ENCODE measurements at regions not wholly inside any gene's neighbourhood (a gene's known extent, or its start where the extent isn't known, plus 50 kb on each side); places are given as distances from the start of the nearest gene placed in this dataset.

DNA sequence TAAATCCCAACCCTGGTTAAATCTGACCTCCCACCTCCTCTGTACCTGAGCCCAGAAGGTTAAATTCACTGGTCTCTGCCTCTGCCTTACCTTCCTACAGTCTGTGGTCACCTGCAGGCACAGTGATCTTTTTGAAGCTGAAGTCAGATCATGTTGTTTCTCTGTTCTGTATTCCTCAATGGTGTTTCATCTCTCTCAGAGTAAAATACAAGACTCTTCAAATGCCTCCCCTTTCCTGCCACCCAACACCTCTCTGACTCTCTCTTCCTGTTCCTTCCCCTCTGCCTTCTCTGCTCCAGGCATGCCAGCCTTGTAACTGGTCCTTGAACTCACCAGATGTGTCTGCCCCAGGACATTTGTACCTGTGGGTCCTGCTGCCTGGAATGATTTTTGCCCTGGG is 219.3 kb downstream of the UXS1 start:
- DNase-seq (peak in 1 of 14 experiments; percentile 34), ATAC-seq (ENCODE audit: poor library complexity) (peak; percentile 26)
- Mint-ChIP-seq H3K9me3 (no peaks in the 10 kb centered on the region), H3K4me1 (ENCODE audit: low read depth) (peaks cover 53% of the 10 kb centered on the region), H3K27ac (peak overlapping the region; percentile 73), H3K36me3 (ENCODE audit: low read depth) (no peaks in the 10 kb centered on the region), H3K27me3 (no peaks in the 10 kb centered on the region), H3K4me3 (peak overlapping the region; percentile 3)
- H3K36me3 ChIP-seq (ENCODE audit: insufficient read depth, low read length): no peaks in the 10 kb centered on the region
- no peak overlapping the region for H3K27ac ChIP-seq (ENCODE audit: low read depth in 1 of 2, low read length in 2 of 2)
- ChIA-PET CTCF (no interaction called here), POLR2A (interaction anchor here (0.6 to 1.2 kb wide), 4 partner anchors 40 to 231 kb away, joined by 3 to 5 read pairs (median 3); no protein-coding TSS in a partner anchor)
- no peaks in the 10 kb centered on the region for H3K27me3 ChIP-seq (ENCODE audit: control insufficient read depth in 1 of 2, insufficient read depth in 2 of 2, low read length in 2 of 2)
- intact Hi-C loops (cut with DNase I, micrococcal nuclease): loop anchor here in 1 of 2 experiments (5.0 kb wide), 3 partner anchors 87 to 398 kb away; no protein-coding TSS in a partner anchor
- TF ChIP-seq, protein P1, sequence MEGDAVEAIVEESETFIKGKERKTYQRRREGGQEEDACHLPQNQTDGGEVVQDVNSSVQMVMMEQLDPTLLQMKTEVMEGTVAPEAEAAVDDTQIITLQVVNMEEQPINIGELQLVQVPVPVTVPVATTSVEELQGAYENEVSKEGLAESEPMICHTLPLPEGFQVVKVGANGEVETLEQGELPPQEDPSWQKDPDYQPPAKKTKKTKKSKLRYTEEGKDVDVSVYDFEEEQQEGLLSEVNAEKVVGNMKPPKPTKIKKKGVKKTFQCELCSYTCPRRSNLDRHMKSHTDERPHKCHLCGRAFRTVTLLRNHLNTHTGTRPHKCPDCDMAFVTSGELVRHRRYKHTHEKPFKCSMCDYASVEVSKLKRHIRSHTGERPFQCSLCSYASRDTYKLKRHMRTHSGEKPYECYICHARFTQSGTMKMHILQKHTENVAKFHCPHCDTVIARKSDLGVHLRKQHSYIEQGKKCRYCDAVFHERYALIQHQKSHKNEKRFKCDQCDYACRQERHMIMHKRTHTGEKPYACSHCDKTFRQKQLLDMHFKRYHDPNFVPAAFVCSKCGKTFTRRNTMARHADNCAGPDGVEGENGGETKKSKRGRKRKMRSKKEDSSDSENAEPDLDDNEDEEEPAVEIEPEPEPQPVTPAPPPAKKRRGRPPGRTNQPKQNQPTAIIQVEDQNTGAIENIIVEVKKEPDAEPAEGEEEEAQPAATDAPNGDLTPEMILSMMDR (IDR thresholded peaks at IDR 0.05): no peak
- H3K4me3 ChIP-seq (ENCODE audit: low read length): no peak overlapping the region
- H3K4me1 ChIP-seq (ENCODE audit: insufficient read depth, low read length): peaks cover 39% of the 10 kb centered on the region
- no peaks in the 10 kb centered on the region for H3K9me3 ChIP-seq (ENCODE audit: control insufficient read depth in 1 of 2, insufficient read depth in 1 of 2, low read length in 2 of 2)

DNA sequence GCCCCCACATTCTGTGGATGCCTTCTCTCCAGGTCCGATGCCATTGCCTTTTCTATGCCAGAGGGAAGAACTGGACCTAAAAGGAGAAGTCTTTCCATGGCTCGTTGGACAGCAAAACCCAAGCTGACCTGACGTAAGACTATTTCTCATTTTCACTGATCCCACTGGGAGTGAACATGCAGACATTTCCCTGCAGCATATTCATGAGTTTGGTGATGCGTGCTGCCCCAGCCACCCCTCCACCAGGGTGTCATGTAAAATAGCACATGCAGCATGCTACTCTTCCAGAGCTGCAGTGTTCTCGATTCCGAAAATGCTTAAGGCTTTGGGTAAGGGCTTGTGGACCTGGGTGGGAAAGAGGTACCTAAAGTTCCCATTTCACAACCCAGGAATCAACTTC is 221.2 kb downstream of the UXS1 start:
- H3K27ac ChIP-seq (ENCODE audit: low read depth in 1 of 2, low read length in 2 of 2): no peak overlapping the region
- POLR2A ChIA-PET: interaction anchor here (0.6 to 1.0 kb wide), 2 partner anchors 79 to 118 kb away, joined by 3 read pairs; no protein-coding TSS in a partner anchor
- Mint-ChIP-seq H3K27ac (no peak overlapping the region), H3K4me3 (no peak overlapping the region), H3K9me3 (no peaks in the 10 kb centered on the region), H3K27me3 (no peaks in the 10 kb centered on the region), H3K36me3 (ENCODE audit: low read depth) (no peaks in the 10 kb centered on the region), H3K4me1 (ENCODE audit: low read depth) (peaks cover 44% of the 10 kb centered on the region)
- DNase-seq: no peak
- H3K27me3 ChIP-seq (ENCODE audit: control insufficient read depth in 1 of 2, insufficient read depth in 2 of 2, low read length in 2 of 2): no peaks in the 10 kb centered on the region
- no peak overlapping the region for H3K4me3 ChIP-seq (ENCODE audit: low read length)
- H3K4me1 ChIP-seq (ENCODE audit: insufficient read depth, low read length): peaks cover 39% of the 10 kb centered on the region
- H3K9me3 ChIP-seq (ENCODE audit: control insufficient read depth in 1 of 2, insufficient read depth in 1 of 2, low read length in 2 of 2): no peaks in the 10 kb centered on the region
- TF ChIP-seq, protein P1 (IDR thresholded peaks at IDR 0.05): no peak
- intact Hi-C loops (cut with DNase I, micrococcal nuclease): loop anchor here in 1 of 2 experiments (5.0 kb wide), 2 partner anchors 89 to 396 kb away; no protein-coding TSS in a partner anchor
- no peaks in the 10 kb centered on the region for H3K36me3 ChIP-seq (ENCODE audit: insufficient read depth, low read length)
- CTCF ChIA-PET: no interaction called here
- ATAC-seq (ENCODE audit: poor library complexity): no peak

DNA sequence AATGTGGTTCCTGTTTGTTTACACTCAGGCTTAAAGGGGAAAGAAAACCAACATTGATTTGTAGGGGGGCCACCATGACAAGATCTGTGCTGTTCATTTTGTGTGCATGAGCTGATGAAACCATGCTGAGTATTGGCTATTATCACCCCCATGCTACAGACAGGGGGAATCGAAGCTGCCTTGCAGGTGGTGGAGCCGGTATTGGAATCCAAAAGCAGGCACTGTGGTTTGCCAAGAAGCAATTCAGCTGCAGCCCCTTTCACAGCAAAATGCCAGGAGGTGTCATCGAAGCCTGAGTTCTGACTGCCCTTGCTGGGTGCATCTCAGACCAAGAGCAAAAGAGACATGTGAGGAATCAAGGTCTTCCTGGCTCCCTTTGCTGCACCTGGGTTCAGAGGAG is 221.9 kb downstream of the UXS1 start:
- Mint-ChIP-seq H3K27ac (peak overlapping the region; percentile 18), H3K36me3 (ENCODE audit: low read depth) (no peaks in the 10 kb centered on the region), H3K4me3 (peak overlapping the region; percentile 21), H3K27me3 (no peaks in the 10 kb centered on the region), H3K4me1 (ENCODE audit: low read depth) (peaks cover 38% of the 10 kb centered on the region), H3K9me3 (no peaks in the 10 kb centered on the region)
- intact Hi-C loops (cut with DNase I, micrococcal nuclease): loop anchor here in 1 of 2 experiments (5.0 kb wide), 2 partner anchors 90 to 395 kb away; no protein-coding TSS in a partner anchor
- Histone ChIP-seq H3K27me3 (ENCODE audit: control insufficient read depth in 1 of 2, insufficient read depth in 2 of 2, low read length in 2 of 2) (no peaks in the 10 kb centered on the region), H3K9me3 (ENCODE audit: control insufficient read depth in 1 of 2, insufficient read depth in 1 of 2, low read length in 2 of 2) (no peaks in the 10 kb centered on the region), H3K4me1 (ENCODE audit: insufficient read depth, low read length) (peaks cover 39% of the 10 kb centered on the region), H3K4me3 (ENCODE audit: low read length) (no peak overlapping the region), H3K27ac (ENCODE audit: low read depth in 1 of 2, low read length in 2 of 2) (no peak overlapping the region), H3K36me3 (ENCODE audit: insufficient read depth, low read length) (no peaks in the 10 kb centered on the region)
- POLR2A ChIA-PET: interaction anchor here (0.6 to 1.7 kb wide), 3 partner anchors 37 to 119 kb away, joined by 3 to 5 read pairs (median 3); no protein-coding TSS in a partner anchor
- ATAC-seq (ENCODE audit: poor library complexity) (no peak), DNase-seq (no peak)
- CTCF ChIA-PET: no interaction called here
- TF ChIP-seq, protein P1 (IDR thresholded peaks at IDR 0.05): no peak

All from CD4-positive, alpha-beta T cell (primary cell).